Ovary (tissue), 3 donors: ENCODE measurements at regions not wholly inside any gene's neighbourhood (a gene's known extent, or its start where the extent isn't known, plus 50 kb on each side); places are given as distances from the start of the nearest gene placed in this dataset.

ENCODE experiments used
- CTCF ChIP-seq, 3 donors: fragments of 450-650 bp in 2 of 3; fragments of 200-600 bp in 1 of 3; IDR thresholded peaks; one replicate each; pipeline versions ENCODE4 v1.5.1 to v1.8.0; 2016 to 2022; ENCODE audit warnings: antibody characterized with exemption in 3 of 3, mild to moderate bottlenecking in 1 of 3
- EP300 ChIP-seq: sonication (generic); formaldehyde crosslinking; IDR thresholded peaks from one replicate; pipeline ENCODE4 v1.6.1; 2017; ENCODE audit warnings: antibody characterized with exemption
- POLR2A ChIP-seq: fragments of 450-650 bp; IDR thresholded peaks from one replicate; pipeline ENCODE4 v1.6.1; 2017; ENCODE audit warnings: antibody characterized with exemption, mild to moderate bottlenecking, moderate library complexity
- donor health status: DM: no; HTN: no; CAD: no.

GRCh38 chr15:35958021-35958420 lies 412.1 kb upstream of the DPH6 start:
- no peak for TF ChIP-seq CTCF (IDR thresholded peaks at IDR 0.05)
- TF ChIP-seq POLR2A = no peak
- no peak for TF ChIP-seq EP300
